ENCODE measurements at regions not wholly inside any gene's neighbourhood (a gene's known extent, or its start where the extent isn't known, plus 50 kb on each side); places are given as distances from the start of the nearest gene placed in this dataset.

- no peak for TF ChIP-seq CTCF (IDR thresholded peaks at IDR 0.05; ENCODE audit: insufficient read depth, low read depth, low read length)
- TF ChIP-seq EZH2 (IDR thresholded peaks at IDR 0.05; ENCODE audit: insufficient read depth, low read length), result no peak
- Histone ChIP-seq H4K20me1 (ENCODE audit: insufficient read depth, low read length) (no peaks in the 10 kb centered on the region), H3K9ac (ENCODE audit: low read length) (no peak overlapping the region), H3K4me1 (ENCODE audit: insufficient read depth, low read length) (no peaks in the 10 kb centered on the region), H3K79me2 (ENCODE audit: insufficient read depth, low read length) (no peaks in the 10 kb centered on the region), H3K4me2 (ENCODE audit: low read length) (no peak overlapping the region), H2AFZ (ENCODE audit: low read depth, low read length) (no peak overlapping the region), H3K4me3 (ENCODE audit: insufficient read depth, low read depth, low read length) (no peak overlapping the region), H3K36me3 (ENCODE audit: insufficient read depth, low read length) (no peaks in the 10 kb centered on the region), H3K27me3 (ENCODE audit: insufficient read depth, low read length) (no peaks in the 10 kb centered on the region), H3K9me3 (ENCODE audit: insufficient read depth, low read depth, low read length) (no peaks in the 10 kb centered on the region), H3K27ac (ENCODE audit: low read depth, low read length) (no peak overlapping the region)
- H3K36me3 Mint-ChIP-seq (ENCODE audit: low read depth, unreplicated experiment), result no peaks in the 10 kb centered on the region
- FAIRE-seq, result no peak
- peaks cover under 1% of the 10 kb centered on the region for H3K27me3 Mint-ChIP-seq (ENCODE audit: low read depth, unreplicated experiment)
- H3K27ac Mint-ChIP-seq (ENCODE audit: unreplicated experiment), result no peak overlapping the region
- no peaks in the 10 kb centered on the region for H3K4me1 Mint-ChIP-seq (ENCODE audit: low read depth, unreplicated experiment)
- DNase-seq (ENCODE audit: low read depth), result no peak
- no peak overlapping the region for H3K4me3 Mint-ChIP-seq (ENCODE audit: unreplicated experiment)
- peaks cover 2% of the 10 kb centered on the region for H3K9me3 Mint-ChIP-seq (ENCODE audit: unreplicated experiment)
Observed at GRCh38 chr16:75811020-75811634, 84.8 kb upstream of the CPHXL start.

GRCh38 chr16:75818491-75818890 is 92.2 kb upstream of the CPHXL start:
- Histone ChIP-seq H3K4me3 (ENCODE audit: insufficient read depth, low read depth, low read length) (no peak overlapping the region), H3K36me3 (ENCODE audit: insufficient read depth, low read length) (no peaks in the 10 kb centered on the region), H3K9ac (ENCODE audit: low read length) (no peak overlapping the region), H3K27ac (ENCODE audit: low read depth, low read length) (no peak overlapping the region), H3K79me2 (ENCODE audit: insufficient read depth, low read length) (no peaks in the 10 kb centered on the region), H2AFZ (ENCODE audit: low read depth, low read length) (no peak overlapping the region), H3K9me3 (ENCODE audit: insufficient read depth, low read depth, low read length) (no peaks in the 10 kb centered on the region), H3K27me3 (ENCODE audit: insufficient read depth, low read length) (no peaks in the 10 kb centered on the region), H3K4me1 (ENCODE audit: insufficient read depth, low read length) (no peaks in the 10 kb centered on the region), H4K20me1 (ENCODE audit: insufficient read depth, low read length) (no peaks in the 10 kb centered on the region), H3K4me2 (ENCODE audit: low read length) (no peak overlapping the region)
- TF ChIP-seq CTCF (IDR thresholded peaks at IDR 0.05; ENCODE audit: insufficient read depth, low read depth, low read length), result no peak
- TF ChIP-seq EZH2 (IDR thresholded peaks at IDR 0.05; ENCODE audit: insufficient read depth, low read length), result no peak
- H3K27ac Mint-ChIP-seq (ENCODE audit: unreplicated experiment), result no peak overlapping the region
- DNase-seq (ENCODE audit: low read depth) (no peak), FAIRE-seq (no peak)
- peaks cover 4% of the 10 kb centered on the region for H3K9me3 Mint-ChIP-seq (ENCODE audit: unreplicated experiment)
- no peak overlapping the region for H3K4me3 Mint-ChIP-seq (ENCODE audit: unreplicated experiment)
- H3K27me3 Mint-ChIP-seq (ENCODE audit: low read depth, unreplicated experiment), result no peaks in the 10 kb centered on the region
- no peaks in the 10 kb centered on the region for H3K4me1 Mint-ChIP-seq (ENCODE audit: low read depth, unreplicated experiment)
- H3K36me3 Mint-ChIP-seq (ENCODE audit: low read depth, unreplicated experiment), result no peaks in the 10 kb centered on the region

GRCh38 chr16:75820672-75821071 is 94.4 kb upstream of the CPHXL start:
- no peak for TF ChIP-seq CTCF (IDR thresholded peaks at IDR 0.05; ENCODE audit: insufficient read depth, low read depth, low read length)
- no peak for TF ChIP-seq EZH2 (IDR thresholded peaks at IDR 0.05; ENCODE audit: insufficient read depth, low read length)
- Mint-ChIP-seq H3K4me3 (ENCODE audit: unreplicated experiment) (no peak overlapping the region), H3K27me3 (ENCODE audit: low read depth, unreplicated experiment) (no peaks in the 10 kb centered on the region), H3K9me3 (ENCODE audit: unreplicated experiment) (peaks cover 2% of the 10 kb centered on the region), H3K4me1 (ENCODE audit: low read depth, unreplicated experiment) (no peaks in the 10 kb centered on the region), H3K36me3 (ENCODE audit: low read depth, unreplicated experiment) (no peaks in the 10 kb centered on the region), H3K27ac (ENCODE audit: unreplicated experiment) (no peak overlapping the region)
- H4K20me1 ChIP-seq (ENCODE audit: insufficient read depth, low read length), result no peaks in the 10 kb centered on the region
- no peaks in the 10 kb centered on the region for H3K9me3 ChIP-seq (ENCODE audit: insufficient read depth, low read depth, low read length)
- no peak overlapping the region for H3K27ac ChIP-seq (ENCODE audit: low read depth, low read length)
- no peak for FAIRE-seq
- no peaks in the 10 kb centered on the region for H3K36me3 ChIP-seq (ENCODE audit: insufficient read depth, low read length)
- no peak for DNase-seq (ENCODE audit: low read depth)
- H3K4me3 ChIP-seq (ENCODE audit: insufficient read depth, low read depth, low read length), result no peak overlapping the region
- H3K79me2 ChIP-seq (ENCODE audit: insufficient read depth, low read length), result no peaks in the 10 kb centered on the region
- H3K27me3 ChIP-seq (ENCODE audit: insufficient read depth, low read length), result no peaks in the 10 kb centered on the region
- no peak overlapping the region for H2AFZ ChIP-seq (ENCODE audit: low read depth, low read length)
- no peak overlapping the region for H3K9ac ChIP-seq (ENCODE audit: low read length)
- H3K4me1 ChIP-seq (ENCODE audit: insufficient read depth, low read length), result no peaks in the 10 kb centered on the region
- H3K4me2 ChIP-seq (ENCODE audit: low read length), result no peak overlapping the region

All from astrocyte (in vitro differentiated cells and primary cell).